ENCODE measurements at regions not wholly inside any gene's neighbourhood (a gene's known extent, or its start where the extent isn't known, plus 50 kb on each side); places are given as distances from the start of the nearest gene placed in this dataset.

DNA sequence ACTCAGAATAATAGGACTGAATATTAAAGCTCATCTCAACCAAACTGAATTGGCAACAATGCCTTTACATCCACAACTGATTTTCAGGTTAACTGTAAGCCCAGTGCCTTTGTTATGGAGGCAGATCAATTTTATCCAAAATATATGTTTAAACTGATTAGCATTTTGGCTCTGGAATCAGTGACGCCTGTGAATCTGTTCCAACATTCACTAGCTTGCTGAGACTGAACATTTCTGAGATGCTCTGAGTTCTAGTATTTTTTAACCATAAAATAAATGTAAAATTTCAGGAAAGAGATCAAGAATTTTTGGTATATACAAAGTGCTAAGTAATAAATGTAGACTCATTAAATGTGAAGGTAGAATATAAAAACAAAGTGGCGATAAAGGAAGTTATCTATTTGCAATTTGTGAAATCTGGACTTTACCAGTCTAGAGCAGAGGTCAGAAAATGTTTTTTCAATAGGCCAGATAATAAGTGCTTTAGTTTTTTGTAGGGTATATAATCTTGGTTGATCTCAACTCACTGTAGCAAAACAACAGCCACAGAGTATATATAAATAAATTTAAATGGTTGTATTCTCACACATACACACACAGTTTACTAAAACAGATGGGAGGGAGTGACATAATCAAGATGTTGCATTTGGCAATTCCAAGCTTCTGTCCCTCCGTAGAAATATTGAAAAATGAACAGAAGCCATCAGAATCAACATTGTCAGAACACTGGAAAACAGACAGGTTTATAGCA lies 560.3 kb downstream of the ZWINT start (continued):
- TF ChIP-seq ZNF207 (IDR thresholded peaks at IDR 0.05; ENCODE audit: borderline replicate concordance) (no peak), PKNOX1 (IDR thresholded peaks at IDR 0.05) (no peak), HSF1 (IDR thresholded peaks at IDR 0.05; ENCODE audit: low read depth, low read length) (no peak), TBL1XR1 (IDR thresholded peaks at IDR 0.05; ENCODE audit: low read depth, low read length) (no peak), WRNIP1 (IDR thresholded peaks at IDR 0.05; ENCODE audit: borderline replicate concordance, low read depth, low read length) (no peak)

GRCh38 chr10:55793024-55793423 lies 568.0 kb downstream of the ZWINT start:
- FAIRE-seq (no peak), DNase-seq (ENCODE audit: low read depth, low spot score) (no peak), ATAC-seq (no peak)
- Histone ChIP-seq H3K9ac (ENCODE audit: control insufficient read depth, insufficient read depth, low read length) (no peak overlapping the region), H3K36me3 (ENCODE audit: control insufficient read depth in 2 of 2, insufficient read depth in 2 of 2, low read length in 1 of 2) (no peaks in the 10 kb centered on the region), H2AFZ (ENCODE audit: control insufficient read depth, low read depth, low read length) (no peak overlapping the region), H3K27me3 (replicated peaks in 1 of 2; ENCODE audit: control insufficient read depth in 2 of 2, insufficient read depth in 2 of 2, low read length in 1 of 2) (no peaks in the 10 kb centered on the region), H3K4me1 (ENCODE audit: control insufficient read depth, insufficient read depth, low read length) (no peaks in the 10 kb centered on the region), H3K4me3 (no peak overlapping the region), H3K9me3 (replicated peaks; ENCODE audit: control insufficient read depth, insufficient read depth, low read length) (no peaks in the 10 kb centered on the region; the same call in 2 of the 3 replicates), H3K4me2 (ENCODE audit: control insufficient read depth, insufficient read depth) (no peak overlapping the region), H3K79me2 (ENCODE audit: control insufficient read depth, insufficient read depth, low read length) (no peaks in the 10 kb centered on the region), H3K27ac (ENCODE audit: control insufficient read depth, insufficient read depth) (no peak overlapping the region), H4K20me1 (ENCODE audit: control insufficient read depth, insufficient read depth) (no peaks in the 10 kb centered on the region)
- ChIA-PET POLR2A (no interaction called here), RAD21 (ENCODE audit: unreplicated experiment) (no interaction called here), CTCF (no interaction called here), SMC1A (ENCODE audit: uncharacterized antibody, unreplicated experiment) (no interaction called here)
- in situ Hi-C loops (cut with MboI): no loop called here
- intact Hi-C loops (cut with micrococcal nuclease; ENCODE audit: unreplicated experiment): no loop called here
- WGBS (ENCODE audit: insufficient coverage, insufficient replicate concordance, low lambda C conversion rate, missing lambda C conversion rate): 4% methylated on average over 3 of the region's 3 CpGs
- BruUV-seq (replicated peaks): no TSS peak
- no peak for TF ChIP-seq CBFB (IDR thresholded peaks at IDR 0.05; ENCODE audit: low read depth)
- TF ChIP-seq, protein P1, sequence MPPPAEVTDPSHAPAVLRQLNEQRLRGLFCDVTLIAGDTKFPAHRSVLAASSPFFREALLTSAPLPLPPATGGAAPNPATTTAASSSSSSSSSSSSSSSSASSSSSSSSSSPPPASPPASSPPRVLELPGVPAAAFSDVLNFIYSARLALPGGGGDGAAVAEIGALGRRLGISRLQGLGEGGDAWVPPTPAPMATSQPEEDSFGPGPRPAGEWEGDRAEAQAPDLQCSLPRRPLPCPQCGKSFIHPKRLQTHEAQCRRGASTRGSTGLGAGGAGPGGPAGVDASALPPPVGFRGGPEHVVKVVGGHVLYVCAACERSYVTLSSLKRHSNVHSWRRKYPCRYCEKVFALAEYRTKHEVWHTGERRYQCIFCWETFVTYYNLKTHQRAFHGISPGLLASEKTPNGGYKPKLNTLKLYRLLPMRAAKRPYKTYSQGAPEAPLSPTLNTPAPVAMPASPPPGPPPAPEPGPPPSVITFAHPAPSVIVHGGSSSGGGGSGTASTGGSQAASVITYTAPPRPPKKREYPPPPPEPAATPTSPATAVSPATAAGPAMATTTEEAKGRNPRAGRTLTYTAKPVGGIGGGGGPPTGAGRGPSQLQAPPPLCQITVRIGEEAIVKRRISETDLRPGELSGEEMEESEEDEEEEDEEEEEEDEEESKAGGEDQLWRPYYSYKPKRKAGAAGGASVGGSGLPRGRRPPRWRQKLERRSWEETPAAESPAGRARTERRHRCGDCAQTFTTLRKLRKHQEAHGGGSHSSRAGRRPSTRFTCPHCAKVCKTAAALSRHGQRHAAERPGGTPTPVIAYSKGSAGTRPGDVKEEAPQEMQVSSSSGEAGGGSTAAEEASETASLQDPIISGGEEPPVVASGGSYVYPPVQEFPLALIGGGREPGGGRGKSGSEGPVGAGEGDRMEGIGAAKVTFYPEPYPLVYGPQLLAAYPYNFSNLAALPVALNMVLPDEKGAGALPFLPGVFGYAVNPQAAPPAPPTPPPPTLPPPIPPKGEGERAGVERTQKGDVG (CRISPR knock-in tag; IDR thresholded peaks at IDR 0.05): no peak
- TF ChIP-seq CREB1 (IDR thresholded peaks at IDR 0.05; ENCODE audit: low read depth): no peak
- TF ChIP-seq POLR2AphosphoS2 (IDR thresholded peaks at IDR 0.05; ENCODE audit: low read depth, low read length): no peak
- TF ChIP-seq NFYA (IDR thresholded peaks at IDR 0.05; ENCODE audit: borderline replicate concordance, low read depth, low read length): no peak
- TF ChIP-seq TAF1 (IDR thresholded peaks at IDR 0.05; ENCODE audit: borderline replicate concordance, low read depth, low read length): no peak
- TF ChIP-seq NR2F1 (conservative IDR thresholded peaks at IDR 0.05): no peak
- TF ChIP-seq RCOR1 (conservative IDR thresholded peaks at IDR 0.05; ENCODE audit: low read depth, low read length): no peak
- no peak for TF ChIP-seq SREBF2 (IDR thresholded peaks at IDR 0.05; ENCODE audit: low read length)
- TF ChIP-seq CBX5 (IDR thresholded peaks at IDR 0.05; ENCODE audit: low read depth): no peak
- no peak for TF ChIP-seq TBL1XR1 (IDR thresholded peaks at IDR 0.05; ENCODE audit: low read depth, low read length)
- no peak for TF ChIP-seq IKZF2 (IDR thresholded peaks at IDR 0.05)
- no peak for TF ChIP-seq CEBPB (IDR thresholded peaks at IDR 0.05; ENCODE audit: borderline replicate concordance in 1 of 2, low read depth in 2 of 2, low read length in 2 of 2)
- no peak for TF ChIP-seq IKZF1 (conservative IDR thresholded peaks at IDR 0.05)
